ENCODE measurements at regions not wholly inside any gene's neighbourhood (a gene's known extent, or its start where the extent isn't known, plus 50 kb on each side); places are given as distances from the start of the nearest gene placed in this dataset.

DNA sequence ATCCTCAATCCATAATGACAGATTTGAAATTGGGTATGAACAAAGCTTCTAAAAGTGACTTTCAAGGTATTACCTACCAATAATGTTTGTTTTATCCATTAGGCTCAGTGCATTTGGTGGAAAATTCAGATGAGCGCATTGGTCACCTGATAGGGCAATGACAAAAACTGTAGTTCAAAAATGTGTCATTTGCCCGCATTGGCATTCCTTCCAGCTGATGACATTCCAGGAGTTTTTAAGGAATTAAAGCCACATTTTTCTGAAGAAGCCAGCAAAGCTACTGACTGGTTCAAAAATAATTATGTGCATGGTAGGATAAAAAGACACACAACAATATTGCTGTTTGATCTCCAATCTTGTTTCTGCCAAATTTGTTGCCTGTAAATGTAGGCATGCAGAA lies 473.4 kb upstream of the CPEB2 start:
- no peak for DNase-seq
- Histone ChIP-seq H4K20me1 (ENCODE audit: insufficient read depth) (no peaks in the 10 kb centered on the region), H2AFZ (no peak overlapping the region), H3K9me2 (ENCODE audit: insufficient read depth) (no peaks in the 10 kb centered on the region), H3K27me3 (ENCODE audit: insufficient read depth, low read depth) (no peaks in the 10 kb centered on the region), H3K27ac (no peak overlapping the region), H3K4me2 (no peak overlapping the region), H3K36me3 (ENCODE audit: low read depth) (no peaks in the 10 kb centered on the region), H3F3A (ENCODE audit: insufficient read depth, low read depth) (no peaks in the 10 kb centered on the region), H3K4me1 (replicated peaks; ENCODE audit: insufficient read depth) (no peaks in the 10 kb centered on the region), H3K9me3 (ENCODE audit: insufficient read depth, low read depth) (no peaks in the 10 kb centered on the region), H3K79me2 (ENCODE audit: low read depth) (no peaks in the 10 kb centered on the region), H3K4me3 (no peak overlapping the region)
- intact Hi-C loops (cut with micrococcal nuclease; ENCODE audit: unreplicated experiment) = no loop called here
- CTCF ChIA-PET = no interaction called here
- TF ChIP-seq CTCF (conservative IDR thresholded peaks at IDR 0.05) = no peak
- TF ChIP-seq EZH2 (IDR thresholded peaks at IDR 0.05; ENCODE audit: low read depth) = no peak
- POLR2A ChIA-PET (ENCODE audit: unreplicated experiment) = no interaction called here
- BruUV-seq (replicated peaks) = no TSS peak

DNA sequence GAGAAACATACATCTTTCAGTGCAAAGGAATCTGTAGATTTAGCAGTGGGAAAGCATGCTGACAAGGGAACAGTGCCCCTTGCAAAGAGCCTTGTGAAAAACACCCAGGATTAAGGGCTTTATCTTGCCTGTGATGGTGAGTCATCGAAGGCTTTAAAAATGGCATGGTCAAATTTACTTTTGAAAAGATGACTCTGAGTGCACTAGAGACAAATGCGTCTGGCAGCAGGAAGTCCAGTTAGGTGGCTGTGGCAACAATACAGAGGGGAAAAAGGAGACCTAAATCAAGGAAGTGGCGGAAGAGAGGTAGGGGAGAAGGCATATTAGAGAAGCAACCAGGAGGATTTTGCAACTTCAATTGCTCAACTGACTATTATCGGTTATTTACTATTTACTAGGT lies 472.6 kb upstream of the CPEB2 start:
- peak; percentile 5 to 36 for DNase-seq
- intact Hi-C loops (cut with micrococcal nuclease; ENCODE audit: unreplicated experiment) = no loop called here

GRCh38 chr4:14532436-14532835 lies 469.8 kb upstream of the CPEB2 start:
- Histone ChIP-seq H3F3A (ENCODE audit: insufficient read depth, low read depth) (no peaks in the 10 kb centered on the region), H2AFZ (no peak overlapping the region), H3K4me3 (no peak overlapping the region), H3K27me3 (ENCODE audit: insufficient read depth, low read depth) (no peaks in the 10 kb centered on the region), H3K79me2 (ENCODE audit: low read depth) (no peaks in the 10 kb centered on the region), H4K20me1 (ENCODE audit: insufficient read depth) (no peaks in the 10 kb centered on the region), H3K4me2 (no peak overlapping the region), H3K4me1 (replicated peaks; ENCODE audit: insufficient read depth) (no peaks in the 10 kb centered on the region), H3K36me3 (ENCODE audit: low read depth) (no peaks in the 10 kb centered on the region), H3K9me3 (ENCODE audit: insufficient read depth, low read depth) (no peaks in the 10 kb centered on the region), H3K27ac (no peak overlapping the region), H3K9me2 (ENCODE audit: insufficient read depth) (no peaks in the 10 kb centered on the region)
- intact Hi-C loops (cut with micrococcal nuclease; ENCODE audit: unreplicated experiment) = no loop called here
- TF ChIP-seq EZH2 (IDR thresholded peaks at IDR 0.05; ENCODE audit: low read depth) = no peak
- no peak for TF ChIP-seq CTCF (conservative IDR thresholded peaks at IDR 0.05)
- BruUV-seq (replicated peaks) = no TSS peak
- no peak for DNase-seq
- ChIA-PET CTCF (interaction anchor here (0.5 kb wide), 1 partner anchor 50 kb away, joined by 3 read pairs; no protein-coding TSS in a partner anchor), POLR2A (ENCODE audit: unreplicated experiment) (no interaction called here)

More for the DNA sequence above, 472.6 kb upstream of the CPEB2 start:
- Histone ChIP-seq H3K4me3 (no peak overlapping the region), H3K4me2 (no peak overlapping the region), H3K79me2 (ENCODE audit: low read depth) (no peaks in the 10 kb centered on the region), H3K9me2 (ENCODE audit: insufficient read depth) (no peaks in the 10 kb centered on the region), H3K9me3 (ENCODE audit: insufficient read depth, low read depth) (no peaks in the 10 kb centered on the region), H3K27me3 (ENCODE audit: insufficient read depth, low read depth) (no peaks in the 10 kb centered on the region), H3K36me3 (ENCODE audit: low read depth) (no peaks in the 10 kb centered on the region), H3K4me1 (replicated peaks; ENCODE audit: insufficient read depth) (no peaks in the 10 kb centered on the region), H2AFZ (no peak overlapping the region), H3F3A (ENCODE audit: insufficient read depth, low read depth) (no peaks in the 10 kb centered on the region), H4K20me1 (ENCODE audit: insufficient read depth) (no peaks in the 10 kb centered on the region), H3K27ac (no peak overlapping the region)
- TF ChIP-seq EZH2 (IDR thresholded peaks at IDR 0.05; ENCODE audit: low read depth) = no peak
- TF ChIP-seq CTCF (conservative IDR thresholded peaks at IDR 0.05) = no peak
- ChIA-PET CTCF (no interaction called here), POLR2A (ENCODE audit: unreplicated experiment) (no interaction called here)
- BruUV-seq (replicated peaks) = no TSS peak
